WTC11 (cell line): ENCODE measurements at regions not wholly inside any gene's neighbourhood (a gene's known extent, or its start where the extent isn't known, plus 50 kb on each side); places are given as distances from the start of the nearest gene placed in this dataset.

Source experiments
- ATAC-seq: fragments of 200-7000 bp; cut with Tn5 transposase; 2 replicates; pipeline ENCODE4 v1.10.0; 2021; ENCODE audit warnings: mild to moderate bottlenecking, moderate library complexity
- CTCF ChIA-PET: fragments of 300-600 bp; sonication (Branson Sonifier 250); formaldehyde crosslinking; loops from one replicate; lab custom pipeline; 2021; ENCODE audit warnings: antibody characterized with exemption; lab: Charles Lee
- POLR2A ChIA-PET: fragments of 350-600 bp; sonication (Branson Sonifier 250); formaldehyde crosslinking; loops from one replicate; lab custom pipeline; 2021; ENCODE audit warnings: antibody characterized with exemption; lab: Charles Lee
- DNase-seq: peaks from one replicate; pipeline ENCODE4 v3.0.0; 2021; ENCODE audit warnings: low spot score
- H3K27ac Mint-ChIP-seq: 2 replicates; pipeline ENCODE4 v1.8.0; 2021; ENCODE audit warnings: mixed read lengths
- H3K27me3 Mint-ChIP-seq: 2 replicates; pipeline ENCODE4 v1.8.0; 2021; ENCODE audit warnings: low read depth, mild to moderate bottlenecking, moderate library complexity, mixed read lengths
- H3K36me3 Mint-ChIP-seq: 2 replicates; pipeline ENCODE4 v1.8.0; 2021; ENCODE audit warnings: mixed read lengths
- H3K4me1 Mint-ChIP-seq: 2 replicates; pipeline ENCODE4 v1.8.0; 2022; ENCODE audit warnings: mixed read lengths
- H3K4me3 Mint-ChIP-seq: 2 replicates; pipeline ENCODE4 v1.8.0; 2021; ENCODE audit warnings: mild to moderate bottlenecking, moderate library complexity, mixed read lengths
- H3K9me3 Mint-ChIP-seq: 2 replicates; pipeline ENCODE4 v1.8.0; 2021; ENCODE audit warnings: mixed read lengths
- AFF4 ChIP-seq: sonication (generic); formaldehyde crosslinking; IDR thresholded peaks from 2 replicates; pipeline ENCODE4 v1.8.1; 2023; ENCODE audit warnings: mild to moderate bottlenecking, missing genetic modification reagents, borderline replicate concordance
- CBFB ChIP-seq: sonication (generic); formaldehyde crosslinking; IDR thresholded peaks from 2 replicates; pipeline ENCODE4 v1.8.1; 2022; ENCODE audit warnings: mild to moderate bottlenecking, low read depth, missing genetic modification reagents
- CDX4 ChIP-seq: fragments of 250-450 bp; sonication (Bioruptor Pico); IDR thresholded peaks from 2 replicates; pipeline ENCODE4 v1.9.0; 2021; ENCODE audit warnings: moderate library complexity, mild to moderate bottlenecking, inconsistent platforms, borderline replicate concordance
- E2F4 ChIP-seq: sonication (generic); formaldehyde crosslinking; IDR thresholded peaks from 2 replicates; pipeline ENCODE4 v1.8.1; 2022; ENCODE audit warnings: low read depth, mild to moderate bottlenecking, moderate library complexity, missing genetic modification reagents, borderline replicate concordance
- FOXP1 ChIP-seq: sonication (generic); formaldehyde crosslinking; IDR thresholded peaks from 2 replicates; pipeline ENCODE4 v1.8.0; 2022; ENCODE audit warnings: missing genetic modification reagents, mild to moderate bottlenecking, moderate library complexity, borderline replicate concordance
- IRF2 ChIP-seq: sonication (generic); formaldehyde crosslinking; IDR thresholded peaks from 2 replicates; pipeline ENCODE4 v1.8.0; 2022; ENCODE audit warnings: low read depth, missing genetic modification reagents, borderline replicate concordance
- USF2 ChIP-seq: sonication (generic); formaldehyde crosslinking; IDR thresholded peaks from 2 replicates; pipeline ENCODE4 v1.8.1; 2023; ENCODE audit warnings: mild to moderate bottlenecking, missing genetic modification reagents, moderate library complexity
- ZBTB21 ChIP-seq: sonication (generic); formaldehyde crosslinking; IDR thresholded peaks from 2 replicates; pipeline ENCODE4 v1.8.1; 2023; ENCODE audit warnings: mild to moderate bottlenecking, missing genetic modification reagents, borderline replicate concordance
- ZBTB43 ChIP-seq: sonication (generic); formaldehyde crosslinking; IDR thresholded peaks from 2 replicates; pipeline ENCODE4 v1.8.1; 2023; ENCODE audit warnings: mild to moderate bottlenecking, missing genetic modification reagents
- ZNF232 ChIP-seq: sonication (generic); formaldehyde crosslinking; IDR thresholded peaks from 2 replicates; pipeline ENCODE4 v1.8.0; 2022; ENCODE audit warnings: mild to moderate bottlenecking, missing genetic modification reagents
- ZNF416 ChIP-seq: fragments of 250-450 bp; sonication (Bioruptor Pico); IDR thresholded peaks from 2 replicates; pipeline ENCODE4 v1.9.0; 2021; ENCODE audit warnings: mild to moderate bottlenecking, inconsistent platforms
- ZNF512 ChIP-seq: sonication (generic); formaldehyde crosslinking; IDR thresholded peaks from 2 replicates; pipeline ENCODE4 v1.8.1; 2022; ENCODE audit warnings: missing genetic modification reagents, borderline replicate concordance

- TF ChIP-seq AFF4 (CRISPR knock-in tag) (no peak), ZNF512 (CRISPR knock-in tag) (no peak), ZNF232 (CRISPR knock-in tag) (no peak), ZNF416 (CRISPR knock-in tag) (no peak), CBFB (CRISPR knock-in tag) (no peak)
Observed at GRCh38 chr2:217081799-217082198, 221.9 kb upstream of the TNP1 start (continued).

- ATAC-seq (no peak), DNase-seq (no peak)
- Mint-ChIP-seq H3K9me3 (no peaks in the 10 kb centered on the region), H3K27me3 (no peaks in the 10 kb centered on the region), H3K27ac (no peak overlapping the region), H3K36me3 (no peaks in the 10 kb centered on the region), H3K4me1 (no peaks in the 10 kb centered on the region), H3K4me3 (no peak overlapping the region)
- ChIA-PET POLR2A (no interaction called here), CTCF (interaction anchor here (0.5 kb wide), 1 partner anchor 435 kb away, joined by 3 read pairs; no protein-coding TSS in a partner anchor)
- no peak for TF ChIP-seq CDX4 (CRISPR knock-in tag)
- TF ChIP-seq ZNF512 (CRISPR knock-in tag): no peak
- no peak for TF ChIP-seq E2F4 (CRISPR knock-in tag)
- TF ChIP-seq IRF2 (CRISPR knock-in tag): no peak
- TF ChIP-seq ZBTB21 (CRISPR knock-in tag): no peak
- TF ChIP-seq ZBTB43: no peak
- TF ChIP-seq USF2 (CRISPR knock-in tag): no peak
- TF ChIP-seq FOXP1 (CRISPR knock-in tag): no peak
- TF ChIP-seq, all 79 proteins: peak for 0
Observed at GRCh38 chr2:217079165-217079564, 219.3 kb upstream of the TNP1 start.
